ENCODE measurements at regions not wholly inside any gene's neighbourhood (a gene's known extent, or its start where the extent isn't known, plus 50 kb on each side); places are given as distances from the start of the nearest gene placed in this dataset.

DNA sequence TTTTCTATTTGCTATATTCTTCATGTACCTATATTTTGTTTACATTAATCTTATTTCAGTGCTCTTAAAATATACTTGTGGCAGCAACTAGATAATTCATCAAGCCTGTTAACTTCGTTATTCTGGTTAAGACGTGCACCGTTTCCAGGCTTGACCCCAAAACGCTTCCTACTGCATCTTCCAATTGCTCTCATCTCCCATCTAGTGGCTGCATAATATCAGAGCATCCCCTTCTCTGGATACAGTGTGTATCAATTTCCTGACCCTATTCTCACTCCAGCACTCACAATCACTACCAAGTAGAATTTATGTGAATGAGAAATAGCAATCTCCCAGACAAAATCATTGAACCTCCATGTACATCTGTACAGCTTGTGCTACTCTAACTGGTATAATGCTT lies 1280.3 kb upstream of the B3GALT2 start:
- Histone ChIP-seq H3K9me2 (replicated peaks; ENCODE audit: control insufficient read depth, low read length) (no peaks in the 10 kb centered on the region), H3K4me1 (ENCODE audit: control insufficient read depth, low read length) (no peaks in the 10 kb centered on the region; the same call in 1 of the 2 replicates), H3K79me2 (ENCODE audit: control insufficient read depth, low read length) (no peaks in the 10 kb centered on the region), H4K20me1 (ENCODE audit: control insufficient read depth, insufficient read depth, low read depth, low read length) (no peaks in the 10 kb centered on the region), H3K27ac (ENCODE audit: low read depth, low read length) (no peak overlapping the region), H3K4me2 (ENCODE audit: low read length) (no peak overlapping the region), H3K36me3 (ENCODE audit: control insufficient read depth, low read length) (no peaks in the 10 kb centered on the region), H3K4me3 (ENCODE audit: low read length) (no peak overlapping the region), H3F3A (ENCODE audit: control insufficient read depth, insufficient read depth) (no peaks in the 10 kb centered on the region), H3K27me3 (ENCODE audit: control insufficient read depth, low read length) (no peaks in the 10 kb centered on the region), H3K9me3 (ENCODE audit: control insufficient read depth, insufficient read depth, low read length) (no peaks in the 10 kb centered on the region)
- no peak for TF ChIP-seq EZH2phosphoT487 (IDR thresholded peaks at IDR 0.05; ENCODE audit: borderline replicate concordance, low read length)
- TF ChIP-seq, protein P1, sequence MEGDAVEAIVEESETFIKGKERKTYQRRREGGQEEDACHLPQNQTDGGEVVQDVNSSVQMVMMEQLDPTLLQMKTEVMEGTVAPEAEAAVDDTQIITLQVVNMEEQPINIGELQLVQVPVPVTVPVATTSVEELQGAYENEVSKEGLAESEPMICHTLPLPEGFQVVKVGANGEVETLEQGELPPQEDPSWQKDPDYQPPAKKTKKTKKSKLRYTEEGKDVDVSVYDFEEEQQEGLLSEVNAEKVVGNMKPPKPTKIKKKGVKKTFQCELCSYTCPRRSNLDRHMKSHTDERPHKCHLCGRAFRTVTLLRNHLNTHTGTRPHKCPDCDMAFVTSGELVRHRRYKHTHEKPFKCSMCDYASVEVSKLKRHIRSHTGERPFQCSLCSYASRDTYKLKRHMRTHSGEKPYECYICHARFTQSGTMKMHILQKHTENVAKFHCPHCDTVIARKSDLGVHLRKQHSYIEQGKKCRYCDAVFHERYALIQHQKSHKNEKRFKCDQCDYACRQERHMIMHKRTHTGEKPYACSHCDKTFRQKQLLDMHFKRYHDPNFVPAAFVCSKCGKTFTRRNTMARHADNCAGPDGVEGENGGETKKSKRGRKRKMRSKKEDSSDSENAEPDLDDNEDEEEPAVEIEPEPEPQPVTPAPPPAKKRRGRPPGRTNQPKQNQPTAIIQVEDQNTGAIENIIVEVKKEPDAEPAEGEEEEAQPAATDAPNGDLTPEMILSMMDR (IDR thresholded peaks at IDR 0.05; ENCODE audit: low read depth, low read length, poor library complexity, severe bottlenecking) = peak; percentile 15

DNA sequence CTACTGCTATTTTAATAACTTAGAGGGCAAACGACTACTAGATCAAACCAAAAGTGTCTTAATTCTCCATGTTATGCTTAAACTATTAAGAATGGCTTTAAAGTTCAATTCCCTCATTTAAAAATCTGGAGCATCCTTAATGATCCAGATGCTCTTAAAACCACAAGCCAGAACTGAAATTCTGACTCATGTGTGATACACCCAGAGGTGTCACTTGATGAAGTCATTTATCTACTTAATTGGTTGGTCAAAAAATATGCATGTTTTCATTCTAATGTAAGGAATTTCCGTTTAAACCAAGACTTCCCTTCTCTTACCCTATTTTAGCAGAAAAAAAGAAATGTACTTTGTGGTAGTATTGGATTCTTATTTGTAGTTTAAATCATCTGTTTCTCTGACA lies 1261.2 kb upstream of the B3GALT2 start:
- H3K4me1 ChIP-seq (ENCODE audit: control insufficient read depth, low read length) = no peaks in the 10 kb centered on the region
- no peaks in the 10 kb centered on the region for H3K36me3 ChIP-seq (ENCODE audit: control insufficient read depth, low read length)
- no peak overlapping the region for H3K27ac ChIP-seq (ENCODE audit: low read depth, low read length)
- H3K9me3 ChIP-seq (ENCODE audit: control insufficient read depth, insufficient read depth, low read length) = no peaks in the 10 kb centered on the region
- no peaks in the 10 kb centered on the region for H4K20me1 ChIP-seq (ENCODE audit: control insufficient read depth, insufficient read depth, low read depth, low read length)
- H3K4me3 ChIP-seq (ENCODE audit: low read length) = no peak overlapping the region
- TF ChIP-seq, protein P1 (IDR thresholded peaks at IDR 0.05; ENCODE audit: low read depth, low read length, poor library complexity, severe bottlenecking) = no peak
- no peak for TF ChIP-seq EZH2phosphoT487 (IDR thresholded peaks at IDR 0.05; ENCODE audit: borderline replicate concordance, low read length)
- no peaks in the 10 kb centered on the region for H3K27me3 ChIP-seq (ENCODE audit: control insufficient read depth, low read length)
- H3F3A ChIP-seq (ENCODE audit: control insufficient read depth, insufficient read depth) = no peaks in the 10 kb centered on the region
- no peaks in the 10 kb centered on the region for H3K79me2 ChIP-seq (ENCODE audit: control insufficient read depth, low read length)
- no peaks in the 10 kb centered on the region for H3K9me2 ChIP-seq (replicated peaks; ENCODE audit: control insufficient read depth, low read length)
- H3K4me2 ChIP-seq (ENCODE audit: low read length) = no peak overlapping the region

DNA sequence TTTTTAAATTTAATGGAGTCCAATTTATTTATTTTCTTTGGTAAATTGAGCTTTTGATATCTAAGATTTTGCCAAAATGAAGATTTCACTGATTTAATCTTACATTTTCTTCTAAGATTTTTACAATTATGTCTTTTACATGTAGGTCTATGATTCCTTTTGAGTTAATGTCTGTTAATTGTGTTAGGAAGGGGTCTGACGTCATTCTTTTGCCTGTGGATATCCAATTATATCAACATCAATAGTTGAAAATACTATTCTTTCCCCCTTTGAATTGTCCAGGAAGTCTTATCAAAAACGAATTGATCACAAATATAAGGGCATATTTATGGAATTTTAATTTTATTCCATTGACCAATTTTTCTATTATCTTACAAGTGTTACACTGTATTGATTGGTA lies 1258.8 kb upstream of the B3GALT2 start:
- Histone ChIP-seq H4K20me1 (ENCODE audit: control insufficient read depth, insufficient read depth, low read depth, low read length) (no peaks in the 10 kb centered on the region), H3F3A (ENCODE audit: control insufficient read depth, insufficient read depth) (no peaks in the 10 kb centered on the region), H3K36me3 (ENCODE audit: control insufficient read depth, low read length) (no peaks in the 10 kb centered on the region), H3K4me3 (ENCODE audit: low read length) (no peak overlapping the region), H3K4me1 (ENCODE audit: control insufficient read depth, low read length) (no peaks in the 10 kb centered on the region), H3K27me3 (ENCODE audit: control insufficient read depth, low read length) (no peaks in the 10 kb centered on the region), H3K9me3 (ENCODE audit: control insufficient read depth, insufficient read depth, low read length) (no peaks in the 10 kb centered on the region), H3K79me2 (ENCODE audit: control insufficient read depth, low read length) (no peaks in the 10 kb centered on the region), H3K9me2 (replicated peaks; ENCODE audit: control insufficient read depth, low read length) (no peaks in the 10 kb centered on the region), H3K4me2 (ENCODE audit: low read length) (no peak overlapping the region), H3K27ac (ENCODE audit: low read depth, low read length) (no peak overlapping the region)
- TF ChIP-seq, protein P1 (IDR thresholded peaks at IDR 0.05; ENCODE audit: low read depth, low read length, poor library complexity, severe bottlenecking) = no peak
- TF ChIP-seq EZH2phosphoT487 (IDR thresholded peaks at IDR 0.05; ENCODE audit: borderline replicate concordance, low read length) = no peak
